ENCODE measurements at regions not wholly inside any gene's neighbourhood (a gene's known extent, or its start where the extent isn't known, plus 50 kb on each side); places are given as distances from the start of the nearest gene placed in this dataset.

- no peaks in the 10 kb centered on the region for H3K27me3 ChIP-seq (replicated peaks; ENCODE audit: insufficient read depth)
Measured at GRCh38 chr15:38867556-38867955, 302.9 kb upstream of the RASGRP1 start.

GRCh38 chr15:38868326-38869114 lies 303.9 kb upstream of the RASGRP1 start:
- Histone ChIP-seq H3K9ac (peak overlapping the region; percentile 85), H2AFZ (peak overlapping the region; percentile 36; the same call in 1 of the 2 replicates), H3K4me1 (ENCODE audit: insufficient read depth) (peaks cover 50% of the 10 kb centered on the region), H3K4me2 (ENCODE audit: unreplicated experiment) (peak overlapping the region; percentile 68), H3K36me3 (ENCODE audit: low read depth) (no peaks in the 10 kb centered on the region), H4K20me1 (ENCODE audit: insufficient read depth) (no peaks in the 10 kb centered on the region), H3K4me3 (no peak overlapping the region), H3F3A (ENCODE audit: insufficient read depth) (peaks cover 49% of the 10 kb centered on the region), H3K27me3 (replicated peaks; ENCODE audit: insufficient read depth) (no peaks in the 10 kb centered on the region), H3K9me2 (ENCODE audit: insufficient read depth) (no peaks in the 10 kb centered on the region), H3K27ac (peak overlapping the region; percentile 99), H3K79me2 (ENCODE audit: insufficient read depth) (0 out of 2 replicates have a peak, but pooled peaks cover 7% of the 10 kb centered on the region), H3K9me3 (ENCODE audit: low read depth) (no peaks in the 10 kb centered on the region)
- in situ Hi-C loops (cut with MboI), result no loop called here
- DNase-seq, result peak; percentile 97
- 2 to 3% methylated on average over 8 of the region's 8 CpGs for WGBS, 2 experiments (ENCODE audit: low coverage in 1 of 2, low lambda C conversion rate in 2 of 2, missing lambda C conversion rate in 2 of 2)
- TF ChIP-seq EZH2 (IDR thresholded peaks at IDR 0.05; ENCODE audit: insufficient read depth, poor library complexity, severe bottlenecking), result no peak
- TF ChIP-seq EZH2phosphoT487 (IDR thresholded peaks at IDR 0.05; ENCODE audit: insufficient read depth, low read depth), result no peak

More at GRCh38 chr15:38867556-38867955, 302.9 kb upstream of the RASGRP1 start:
- 92% methylated on average over 7 of the region's 7 CpGs for WGBS, 2 experiments (ENCODE audit: low coverage in 1 of 2, low lambda C conversion rate in 2 of 2, missing lambda C conversion rate in 2 of 2)
- H2AFZ ChIP-seq, result no peak overlapping the region
- H3K79me2 ChIP-seq (ENCODE audit: insufficient read depth), result 0 out of 2 replicates have a peak, but pooled peaks cover 7% of the 10 kb centered on the region
- no peaks in the 10 kb centered on the region for H4K20me1 ChIP-seq (ENCODE audit: insufficient read depth)
- H3K4me2 ChIP-seq (ENCODE audit: unreplicated experiment), result peak overlapping the region; percentile 54
- in situ Hi-C loops (cut with MboI), result no loop called here
- H3K27ac ChIP-seq, result peak overlapping the region; percentile 99
- H3K4me1 ChIP-seq (ENCODE audit: insufficient read depth), result peaks cover 46% of the 10 kb centered on the region
- peak; percentile 23 for DNase-seq
- TF ChIP-seq EZH2phosphoT487 (IDR thresholded peaks at IDR 0.05; ENCODE audit: insufficient read depth, low read depth) (no peak), EZH2 (IDR thresholded peaks at IDR 0.05; ENCODE audit: insufficient read depth, poor library complexity, severe bottlenecking) (no peak)
- H3K4me3 ChIP-seq, result peak overlapping the region; percentile 34
- H3K9me3 ChIP-seq (ENCODE audit: low read depth), result no peaks in the 10 kb centered on the region
- H3K9ac ChIP-seq, result peak overlapping the region; percentile 55
- H3K36me3 ChIP-seq (ENCODE audit: low read depth), result no peaks in the 10 kb centered on the region
- H3K9me2 ChIP-seq (ENCODE audit: insufficient read depth), result no peaks in the 10 kb centered on the region
- H3F3A ChIP-seq (ENCODE audit: insufficient read depth), result peaks cover 58% of the 10 kb centered on the region

- Histone ChIP-seq H3K4me3 (no peak overlapping the region), H2AFZ (no peak overlapping the region), H3K4me1 (ENCODE audit: insufficient read depth) (peaks cover 34% of the 10 kb centered on the region), H3K27ac (no peak overlapping the region), H3K9me3 (ENCODE audit: low read depth) (no peaks in the 10 kb centered on the region), H3K27me3 (replicated peaks; ENCODE audit: insufficient read depth) (no peaks in the 10 kb centered on the region), H3F3A (ENCODE audit: insufficient read depth) (peaks cover 20% of the 10 kb centered on the region), H3K79me2 (ENCODE audit: insufficient read depth) (0 out of 2 replicates have a peak, but pooled peaks cover 7% of the 10 kb centered on the region), H3K36me3 (ENCODE audit: low read depth) (no peaks in the 10 kb centered on the region), H3K9me2 (ENCODE audit: insufficient read depth) (no peaks in the 10 kb centered on the region), H3K4me2 (ENCODE audit: unreplicated experiment) (no peak overlapping the region), H4K20me1 (ENCODE audit: insufficient read depth) (no peaks in the 10 kb centered on the region), H3K9ac (no peak overlapping the region)
- DNase-seq, result no peak
- 90 to 96% methylated on average over 3 of the region's 3 CpGs for WGBS, 2 experiments (ENCODE audit: low coverage in 1 of 2, low lambda C conversion rate in 2 of 2, missing lambda C conversion rate in 2 of 2)
- TF ChIP-seq EZH2 (IDR thresholded peaks at IDR 0.05; ENCODE audit: insufficient read depth, poor library complexity, severe bottlenecking) (no peak), EZH2phosphoT487 (IDR thresholded peaks at IDR 0.05; ENCODE audit: insufficient read depth, low read depth) (no peak)
- in situ Hi-C loops (cut with MboI), result no loop called here
Measured at GRCh38 chr15:38871638-38872037, 307.0 kb upstream of the RASGRP1 start.

GRCh38 chr15:38872732-38873131 lies 308.1 kb upstream of the RASGRP1 start:
- H2AFZ ChIP-seq, result no peak overlapping the region
- no peak for DNase-seq
- no peaks in the 10 kb centered on the region for H3K36me3 ChIP-seq (ENCODE audit: low read depth)
- H3K4me2 ChIP-seq (ENCODE audit: unreplicated experiment), result no peak overlapping the region
- no peak for TF ChIP-seq EZH2 (IDR thresholded peaks at IDR 0.05; ENCODE audit: insufficient read depth, poor library complexity, severe bottlenecking)
- TF ChIP-seq EZH2phosphoT487 (IDR thresholded peaks at IDR 0.05; ENCODE audit: insufficient read depth, low read depth), result no peak
- H3K9ac ChIP-seq, result no peak overlapping the region
- no peaks in the 10 kb centered on the region for H3K27me3 ChIP-seq (replicated peaks; ENCODE audit: insufficient read depth)
- H3K9me3 ChIP-seq (ENCODE audit: low read depth), result no peaks in the 10 kb centered on the region
- WGBS, 2 experiments (ENCODE audit: low coverage in 1 of 2, low lambda C conversion rate in 2 of 2, missing lambda C conversion rate in 2 of 2), result 96 to 100% methylated on average over 5 of the region's 5 CpGs
- peaks cover 10% of the 10 kb centered on the region for H3F3A ChIP-seq (ENCODE audit: insufficient read depth)
- no peaks in the 10 kb centered on the region for H4K20me1 ChIP-seq (ENCODE audit: insufficient read depth)
- H3K9me2 ChIP-seq (ENCODE audit: insufficient read depth), result no peaks in the 10 kb centered on the region
- 0 out of 2 replicates have a peak, but pooled peaks cover 1% of the 10 kb centered on the region for H3K79me2 ChIP-seq (ENCODE audit: insufficient read depth)
- peaks cover 31% of the 10 kb centered on the region for H3K4me1 ChIP-seq (ENCODE audit: insufficient read depth)
- H3K27ac ChIP-seq, result no peak overlapping the region
- no peak overlapping the region for H3K4me3 ChIP-seq
- in situ Hi-C loops (cut with MboI), result no loop called here
